Activated CD4-positive, CD25-positive, alpha-beta regulatory T cell treated with anti-CD3 and anti-CD28 coated beads, Interleukin-2, amount 50 U/mL, for 24 hours (primary cell): ENCODE measurements at regions not wholly inside any gene's neighbourhood (a gene's known extent, or its start where the extent isn't known, plus 50 kb on each side); places are given as distances from the start of the nearest gene placed in this dataset.

Experiments
- ATAC-seq, 2 donors: fragments of 150-1000 bp; cut with Tn5 transposase; one replicate each; pipeline ENCODE4 v1.10.0; 2021; ENCODE audit warnings: mild to moderate bottlenecking in 1 of 2, moderate library complexity in 1 of 2

DNA sequence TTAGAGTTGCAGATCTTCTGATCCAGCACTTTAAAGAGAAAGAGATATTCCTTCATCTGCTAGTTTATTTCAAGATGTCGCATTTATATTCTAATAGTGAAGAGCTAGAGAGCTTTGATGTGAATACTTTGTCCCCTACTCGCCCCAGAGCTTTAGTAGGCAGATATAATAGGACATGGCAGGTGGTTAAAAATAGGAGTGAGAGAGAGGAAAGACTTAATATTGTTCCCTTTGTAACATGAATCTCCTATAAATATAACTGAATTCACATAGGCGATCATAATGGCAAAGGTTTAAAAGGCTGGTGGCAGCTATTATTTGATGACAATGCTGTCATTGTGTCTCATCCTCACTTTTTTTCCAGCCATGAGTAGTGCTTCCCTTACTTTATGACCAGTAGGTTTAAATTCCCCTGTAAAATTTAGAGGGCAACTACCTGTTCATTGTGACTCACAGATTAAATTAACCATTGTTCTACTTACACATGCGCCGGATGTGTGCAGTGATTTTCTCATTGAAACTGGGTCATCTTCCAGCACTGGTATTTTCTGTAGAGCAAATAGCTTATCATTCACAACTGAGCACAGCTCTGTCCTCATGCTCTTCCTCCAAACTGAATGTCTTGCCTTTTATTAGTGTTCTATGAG lies 906.7 kb upstream of the CELF2 start:
- ATAC-seq = no peak

DNA sequence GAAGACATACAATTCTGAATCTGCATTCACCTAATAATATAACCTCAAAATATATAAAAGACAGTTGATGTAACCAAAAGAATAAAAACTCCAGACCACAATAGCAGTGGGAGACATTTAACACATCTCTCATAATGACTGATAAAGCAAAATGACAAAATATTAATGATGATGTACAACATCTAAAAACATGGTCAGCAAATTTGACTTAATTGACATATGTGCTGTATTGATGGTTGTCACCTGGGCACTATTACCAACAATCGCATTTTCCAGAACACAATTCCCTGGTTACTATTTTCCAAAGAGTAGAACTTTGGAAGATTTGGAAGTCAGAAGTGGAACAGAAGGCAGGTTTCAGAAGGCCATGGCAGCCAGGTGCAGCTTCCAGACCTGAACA lies 899.5 kb upstream of the CELF2 start:
- ATAC-seq = no peak

DNA sequence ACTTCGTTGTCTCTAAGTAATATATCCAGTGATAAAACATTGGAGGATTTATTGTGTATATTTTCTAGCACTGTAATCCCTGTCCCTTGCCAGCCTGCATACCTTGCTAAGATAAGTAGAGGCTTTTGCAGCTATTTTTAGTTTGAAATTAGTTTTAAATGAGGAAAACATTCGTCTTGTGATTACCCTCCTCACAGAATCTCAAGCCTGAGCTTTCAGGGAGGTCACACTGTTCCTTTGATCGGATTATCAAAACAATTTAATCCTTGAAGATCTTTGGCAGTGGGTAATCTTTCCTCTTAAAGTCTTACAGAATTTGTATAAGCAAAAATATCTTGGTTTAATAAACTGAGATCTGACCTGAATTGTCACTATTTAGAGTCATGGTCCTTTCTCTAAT lies 897.0 kb upstream of the CELF2 start:
- no peak for ATAC-seq

DNA sequence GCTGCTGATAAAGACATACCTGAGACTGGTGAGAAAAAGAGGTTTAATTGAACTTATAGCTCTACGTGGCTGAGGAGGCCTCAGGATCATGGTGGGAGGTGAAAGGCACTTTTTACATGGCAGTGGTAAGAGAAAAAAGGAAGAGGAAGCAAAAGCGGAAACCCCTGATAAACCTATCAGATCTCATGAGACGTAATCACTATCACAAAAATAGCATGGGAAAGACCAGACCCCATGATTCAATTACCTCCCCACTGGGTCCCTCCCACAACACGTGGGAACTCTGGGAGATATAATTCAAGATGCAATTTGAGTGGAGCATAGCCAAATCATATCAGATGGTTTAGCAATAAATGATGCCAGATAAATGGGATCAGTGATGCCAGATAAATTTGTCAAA lies 892.0 kb upstream of the CELF2 start:
- ATAC-seq = no peak

DNA sequence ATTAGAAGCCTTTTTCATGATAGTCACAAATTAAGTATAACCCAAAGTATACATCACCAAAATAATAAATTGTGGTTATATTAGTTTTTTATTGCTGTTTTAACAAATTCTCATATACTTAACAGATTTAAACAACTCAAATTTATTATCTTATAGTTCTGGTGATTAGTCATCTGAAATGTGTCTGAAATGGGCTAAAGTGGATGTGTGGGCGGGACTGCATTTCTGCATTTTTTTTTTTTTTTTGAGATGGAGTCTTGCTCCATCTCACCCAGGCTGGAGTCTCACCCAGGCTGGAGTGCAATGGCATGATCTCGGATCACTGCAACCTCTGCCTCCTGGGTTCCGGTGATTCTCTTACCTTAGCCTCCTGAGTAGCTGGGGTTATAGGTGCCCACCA lies 891.5 kb upstream of the CELF2 start:
- no peak for ATAC-seq

DNA sequence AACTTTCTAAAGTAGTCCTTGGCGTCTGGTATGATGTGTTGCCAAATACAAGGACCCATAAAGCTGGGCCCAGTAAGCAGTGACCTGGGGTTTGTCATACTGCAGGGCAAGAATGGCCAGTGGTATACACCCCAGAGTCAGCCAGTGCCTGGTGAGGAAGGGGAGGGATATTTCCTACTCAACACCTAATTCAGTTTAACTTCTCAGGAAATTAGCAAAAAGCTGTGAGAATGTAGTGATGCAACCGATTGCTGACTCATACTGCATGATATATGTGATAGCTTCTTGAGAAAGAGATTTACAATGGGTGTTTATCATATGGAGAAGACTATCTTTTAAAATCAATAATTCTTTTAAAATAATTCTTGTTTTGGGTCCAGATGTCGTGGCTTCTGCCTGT lies 889.3 kb upstream of the CELF2 start:
- no peak for ATAC-seq

DNA sequence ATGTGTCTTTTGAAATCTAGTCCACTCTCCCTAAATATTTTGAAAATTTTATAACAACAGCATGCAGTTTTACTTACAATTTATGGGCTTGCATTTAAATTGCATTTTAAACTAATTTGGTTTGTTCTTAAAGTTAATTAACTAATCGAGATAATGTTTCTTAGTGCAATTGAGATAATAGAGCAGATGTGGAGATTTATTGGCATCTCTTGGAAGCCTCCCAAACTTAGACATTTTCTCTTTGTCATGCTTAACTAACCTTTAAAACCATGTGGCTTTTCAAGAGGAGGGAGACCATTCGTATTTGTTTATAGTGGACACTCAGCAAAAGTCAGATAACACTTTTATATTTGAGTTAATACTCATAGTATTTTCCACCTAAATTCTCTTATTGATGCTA lies 887.0 kb upstream of the CELF2 start:
- no peak for ATAC-seq

DNA sequence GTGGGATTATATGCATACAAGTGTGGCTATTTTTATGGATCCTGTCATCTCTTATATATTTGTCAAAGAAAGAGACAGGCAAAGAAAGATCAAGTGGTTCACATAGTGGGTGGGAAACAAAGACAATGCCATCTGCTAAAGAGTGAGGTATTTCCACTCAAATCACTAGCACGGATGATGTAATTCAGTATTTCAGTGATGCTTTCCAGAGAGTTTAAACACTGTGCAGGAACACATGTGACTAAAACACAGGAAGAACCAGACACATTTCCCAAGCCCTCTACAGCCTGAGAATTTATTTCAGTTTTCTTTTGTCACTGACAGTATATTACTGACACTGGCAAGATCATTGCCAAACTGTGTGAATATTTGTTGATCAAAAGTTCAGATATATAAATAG lies 885.7 kb upstream of the CELF2 start:
- ATAC-seq = no peak

DNA sequence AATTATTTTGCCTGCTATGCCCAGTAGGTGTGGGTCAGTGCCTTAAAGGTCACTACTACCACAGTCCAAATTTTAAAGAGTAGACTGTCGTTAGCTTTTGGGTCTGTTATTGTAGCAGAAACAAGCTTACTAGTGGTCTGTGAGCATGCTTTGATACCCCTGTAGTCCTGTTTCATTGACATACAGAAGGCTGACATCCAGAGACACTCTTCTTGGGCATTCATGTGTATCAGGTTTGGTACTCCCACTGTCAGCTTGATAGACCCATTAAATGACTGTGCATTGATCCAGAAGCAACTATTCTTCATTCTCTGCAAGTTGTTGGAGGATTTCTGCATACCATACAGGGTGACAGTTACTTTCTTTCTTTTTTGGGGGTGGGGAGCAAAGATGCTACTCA lies 884.4 kb upstream of the CELF2 start:
- no peak for ATAC-seq

DNA sequence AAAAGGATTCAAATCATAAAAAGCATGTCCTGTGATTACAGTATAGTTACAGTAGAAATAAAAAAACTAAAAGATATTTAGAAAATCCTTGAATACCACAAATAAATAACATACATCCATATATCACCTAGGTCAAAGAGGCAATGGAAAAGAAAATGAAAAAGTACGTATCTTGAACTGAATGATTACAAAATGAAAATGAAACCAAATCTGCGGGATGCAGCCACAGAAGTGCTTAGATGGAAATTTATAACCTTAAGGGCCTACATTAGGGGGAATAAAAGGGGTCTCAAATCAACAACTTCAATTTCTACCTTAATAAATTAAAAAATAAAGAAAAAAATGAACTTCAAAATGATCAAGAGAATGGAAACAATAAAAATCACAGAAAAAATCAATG lies 879.0 kb upstream of the CELF2 start:
- no peak for ATAC-seq

DNA sequence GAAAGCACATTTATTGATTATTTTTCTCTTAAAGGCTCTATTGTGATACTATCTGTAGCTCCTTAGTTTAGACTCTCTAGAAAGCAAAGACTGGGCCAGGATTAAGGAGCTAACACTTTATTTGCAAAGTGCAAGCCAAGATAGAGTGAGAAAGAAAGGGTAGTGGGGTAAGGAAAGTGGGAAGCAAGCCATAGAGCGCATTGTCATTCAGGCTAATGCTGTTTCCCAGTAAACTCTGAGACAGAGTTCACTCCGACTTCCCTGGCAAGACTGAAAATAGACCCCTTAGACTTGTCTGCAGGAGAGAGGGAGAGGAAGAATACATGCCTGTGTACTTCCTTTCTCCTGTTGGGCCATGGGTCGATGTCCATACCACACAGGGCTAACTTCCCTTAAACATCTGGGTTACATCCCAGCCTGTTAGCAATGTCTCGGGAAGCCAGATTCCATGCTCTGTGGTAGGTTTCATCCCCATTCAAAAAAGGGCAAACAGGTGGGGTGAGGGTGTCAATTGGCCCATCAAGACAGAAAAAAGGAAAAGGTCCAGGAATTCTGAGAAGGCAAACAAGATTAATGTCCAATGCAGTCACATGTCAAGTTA lies 875.8 kb upstream of the CELF2 start:
- ATAC-seq = no peak

DNA sequence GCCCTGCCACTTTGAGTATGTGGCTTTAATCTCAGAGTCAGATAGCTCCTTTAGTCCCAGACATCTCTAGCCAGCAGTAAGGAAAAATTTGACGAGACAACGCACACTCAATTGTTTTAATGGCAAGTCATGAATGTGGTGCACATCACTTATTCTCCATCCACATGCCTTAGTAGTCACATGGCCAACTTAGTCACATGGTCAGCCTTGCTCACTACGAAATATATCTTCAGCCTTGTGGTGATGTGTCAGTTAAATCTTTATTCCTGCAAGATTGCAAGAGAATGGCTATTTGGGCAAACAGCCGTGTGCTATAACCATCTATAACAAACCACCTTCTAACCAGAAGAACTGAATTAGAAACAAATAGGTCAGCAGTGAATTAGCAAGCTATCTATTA lies 871.1 kb upstream of the CELF2 start:
- ATAC-seq = no peak

DNA sequence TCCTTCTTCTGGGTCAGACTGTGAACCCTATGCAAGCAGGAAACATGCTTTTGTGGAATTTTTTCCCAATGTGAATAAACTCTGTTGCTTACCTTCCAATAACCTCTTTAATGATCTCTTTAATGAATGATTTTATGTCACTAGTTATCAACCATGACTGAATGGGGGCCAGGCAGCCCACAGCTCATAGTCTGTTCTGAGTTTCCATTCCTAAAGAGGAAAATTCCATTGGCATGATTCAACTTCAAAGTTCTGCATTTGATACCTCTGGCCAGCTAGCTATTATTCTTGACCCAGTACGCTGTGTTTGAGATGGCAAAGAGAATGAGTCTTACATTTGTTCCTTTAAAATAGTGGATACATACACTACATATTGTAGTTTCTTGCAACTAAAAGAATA lies 867.8 kb upstream of the CELF2 start:
- ATAC-seq = no peak

DNA sequence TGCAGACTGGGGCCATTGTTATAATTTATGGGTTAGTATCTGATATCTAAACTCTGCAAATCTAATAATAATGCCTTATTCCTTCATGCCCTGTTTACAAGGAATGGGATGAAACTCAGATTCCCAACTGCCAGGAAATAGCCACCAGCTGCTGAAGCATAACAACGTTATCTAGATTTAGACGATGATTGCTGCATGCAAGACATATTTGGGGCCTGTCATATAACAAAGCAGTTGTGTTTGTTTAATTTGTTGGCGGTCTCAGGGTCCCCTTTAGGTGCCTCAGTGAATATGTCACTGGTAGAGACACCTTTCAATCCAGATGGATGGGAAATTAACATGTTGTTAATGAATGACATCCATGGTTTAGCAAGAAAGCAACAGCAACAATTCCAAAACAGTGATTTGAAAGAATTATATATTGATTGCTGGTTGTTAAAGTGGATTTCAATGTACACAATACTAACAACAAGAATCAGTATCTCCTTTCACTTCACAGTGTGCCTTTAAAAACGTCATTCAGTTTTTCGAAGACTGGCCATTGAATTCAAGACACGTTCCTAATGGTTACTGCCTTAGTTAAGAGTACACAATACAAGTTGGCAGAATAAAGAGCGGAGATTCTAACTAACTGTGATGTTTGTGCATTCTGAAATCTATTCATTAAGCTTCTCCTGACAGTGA lies 860.6 kb upstream of the CELF2 start:
- ATAC-seq = no peak

DNA sequence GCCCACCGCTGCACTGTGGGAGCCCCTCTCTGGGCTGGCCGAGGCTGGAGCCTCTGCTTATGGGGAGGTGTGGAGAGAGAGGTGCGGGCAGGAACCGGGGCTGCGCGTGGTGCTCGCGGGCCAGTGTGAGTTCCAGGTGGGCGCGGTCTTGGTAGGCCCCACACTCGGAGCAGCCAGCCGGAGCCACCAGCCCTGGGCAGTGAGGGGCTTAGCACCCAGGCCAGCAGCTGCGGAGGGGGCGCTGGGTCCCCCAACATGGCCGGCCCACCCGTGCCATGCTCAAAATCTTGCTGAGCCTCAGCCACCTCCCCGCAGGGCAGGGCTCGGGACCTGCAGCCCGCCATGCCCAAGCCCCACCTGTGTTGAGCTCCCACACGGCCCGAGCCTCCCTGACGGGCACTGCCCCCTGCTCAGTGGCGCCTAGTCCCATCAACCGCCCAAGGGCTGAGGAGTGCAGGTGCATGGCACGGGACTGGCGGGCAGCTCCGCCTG lies 856.8 kb upstream of the CELF2 start:
- no peak for ATAC-seq

DNA sequence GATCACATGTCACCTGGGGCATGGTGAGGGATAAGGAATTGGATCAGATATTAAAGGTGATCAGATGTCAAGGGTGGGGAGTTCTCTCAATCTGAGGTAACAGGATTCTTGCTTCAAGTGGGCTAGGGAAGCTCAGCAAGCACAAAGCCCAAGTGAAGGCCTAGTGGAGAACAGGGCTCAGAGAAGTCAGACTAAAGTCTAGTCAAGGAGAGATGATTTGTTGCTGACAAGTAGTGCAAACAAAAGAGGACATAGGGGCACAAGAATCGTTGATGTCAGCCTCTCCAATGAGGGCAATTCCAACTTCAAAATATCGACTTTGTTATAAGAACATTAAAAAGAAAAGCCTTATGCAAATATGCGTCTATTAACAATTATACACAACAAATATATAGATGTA lies 852.8 kb upstream of the CELF2 start:
- ATAC-seq = no peak

DNA sequence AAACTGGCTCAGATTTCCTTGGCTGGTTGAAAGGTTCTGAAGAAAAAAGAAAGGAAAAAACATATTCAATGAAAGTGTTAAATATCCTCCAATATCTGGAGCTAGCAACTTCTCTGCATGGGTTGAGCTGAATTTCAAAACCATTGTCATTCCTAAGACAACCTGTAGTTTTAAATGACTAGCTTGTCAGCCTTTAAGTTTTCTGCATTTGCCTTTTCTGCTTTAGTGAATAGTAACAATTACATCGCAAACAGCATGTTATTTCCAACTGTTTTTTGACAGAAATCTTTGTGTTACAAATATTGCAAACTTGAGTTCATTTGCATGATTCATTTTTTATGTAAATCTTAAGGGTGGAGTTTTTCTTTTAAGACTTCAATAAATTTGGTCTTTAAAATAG lies 852.3 kb upstream of the CELF2 start:
- no peak for ATAC-seq

DNA sequence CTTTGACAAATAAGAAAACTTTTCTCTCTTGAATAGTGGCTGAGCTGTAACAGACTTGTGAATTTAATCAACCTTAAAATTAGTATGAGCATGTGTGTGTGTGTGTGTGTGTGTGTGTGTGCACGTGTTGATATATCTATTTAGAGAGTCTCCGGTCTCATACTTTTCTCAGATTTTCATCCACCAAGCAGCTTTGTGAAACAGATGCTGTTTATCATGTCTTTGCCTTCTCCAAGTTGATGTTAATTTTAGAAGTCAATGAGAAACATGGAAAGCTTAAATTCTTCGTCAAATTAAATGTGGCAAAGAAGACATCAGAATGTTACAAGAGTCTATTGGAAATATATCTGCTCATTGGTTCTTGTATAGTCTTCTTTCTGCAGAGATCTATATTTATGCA lies 839.2 kb upstream of the CELF2 start:
- ATAC-seq = no peak

DNA sequence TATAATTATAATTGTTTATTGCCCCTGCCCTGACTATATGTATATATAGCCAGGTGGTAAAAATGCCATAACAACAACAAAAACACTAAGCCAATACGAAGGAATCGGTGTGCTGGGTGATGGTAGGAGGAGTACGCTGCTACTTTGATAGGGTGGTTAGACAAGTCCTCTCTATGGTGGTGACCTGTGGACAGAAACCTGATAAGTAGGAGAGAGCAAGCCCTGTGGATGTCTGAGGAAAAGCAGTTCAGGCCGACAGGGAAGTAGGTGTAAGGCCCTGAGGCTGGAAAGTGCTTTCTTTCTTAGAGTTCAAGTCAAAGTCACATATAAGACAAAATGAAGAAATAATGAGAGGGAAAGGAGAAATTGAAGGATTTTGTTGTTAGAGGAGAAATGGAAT lies 823.8 kb upstream of the CELF2 start:
- ATAC-seq = no peak

DNA sequence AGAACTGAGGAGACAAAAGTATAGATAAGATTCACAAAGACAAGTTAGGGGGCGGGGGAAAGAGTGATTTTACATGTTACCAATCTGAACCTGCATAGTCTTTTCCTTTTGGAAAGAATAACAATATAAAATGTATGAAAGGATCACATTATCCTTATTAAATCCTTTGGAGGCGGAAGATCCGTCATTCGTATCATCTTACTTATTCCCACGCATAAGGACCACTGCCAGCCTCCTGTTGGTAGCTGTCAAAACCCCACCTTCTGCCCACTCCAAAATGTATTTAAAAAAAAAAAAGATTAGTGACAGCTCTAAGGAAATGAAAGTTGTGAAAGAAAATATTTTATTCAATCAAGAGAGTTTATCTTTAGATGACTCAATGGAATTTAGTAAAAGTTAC lies 821.0 kb upstream of the CELF2 start:
- no peak for ATAC-seq

DNA sequence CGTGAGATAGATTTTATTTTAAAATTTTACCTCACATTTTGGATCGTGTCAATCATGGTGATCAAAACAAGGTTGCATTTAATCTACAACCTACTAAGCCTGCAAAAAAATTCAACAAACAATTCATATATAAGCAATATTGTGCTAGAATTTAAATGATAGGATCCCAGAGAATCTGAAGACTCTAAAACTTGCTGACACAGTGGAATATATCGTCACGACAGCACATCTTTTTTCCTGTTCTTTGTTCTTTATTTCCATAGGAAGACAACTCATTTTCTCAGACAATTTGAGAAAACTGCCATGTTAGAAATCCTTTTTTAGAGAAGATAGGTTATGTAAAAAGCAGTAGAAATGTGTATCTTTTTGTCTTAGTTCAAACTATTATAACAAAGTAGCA lies 820.2 kb upstream of the CELF2 start:
- ATAC-seq = no peak

DNA sequence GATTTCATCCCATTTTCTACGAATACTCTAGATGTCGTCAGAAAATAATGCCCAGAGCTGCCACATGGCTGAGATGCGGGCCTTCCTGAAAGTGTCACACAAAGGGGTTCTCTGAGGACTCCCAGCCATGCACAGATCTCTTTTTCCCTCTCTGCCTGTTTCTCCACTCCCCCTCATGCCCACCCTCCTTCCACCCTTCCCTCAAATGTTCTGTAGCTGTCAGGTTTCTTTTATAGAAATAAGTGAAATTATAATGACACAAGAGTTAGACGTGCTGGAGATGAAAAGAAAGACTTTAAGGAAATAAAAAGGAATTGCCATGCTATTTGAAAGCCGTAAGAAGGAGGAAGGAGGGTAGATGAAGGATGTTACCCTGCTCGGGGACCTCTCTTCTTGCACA lies 819.3 kb upstream of the CELF2 start:
- ATAC-seq = no peak

DNA sequence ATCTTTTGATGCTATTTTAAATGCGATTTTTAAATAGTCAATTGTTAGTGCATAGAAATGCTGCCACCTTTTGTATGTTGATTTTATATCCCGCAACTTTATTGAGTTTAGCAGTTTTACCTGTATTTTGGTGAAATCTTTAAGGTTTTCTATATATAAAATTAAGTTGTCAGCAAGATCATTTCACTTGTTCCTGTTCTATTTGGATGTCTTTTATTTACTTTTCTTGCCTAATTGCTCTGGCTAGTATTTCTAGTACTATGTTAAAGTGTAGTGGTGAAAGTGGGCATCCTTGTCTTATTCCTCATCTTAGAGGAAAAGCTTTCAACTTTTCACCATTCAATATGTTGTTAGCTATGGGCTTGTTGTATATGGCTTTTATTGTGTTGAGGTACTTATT lies 813.3 kb upstream of the CELF2 start:
- ATAC-seq = no peak

DNA sequence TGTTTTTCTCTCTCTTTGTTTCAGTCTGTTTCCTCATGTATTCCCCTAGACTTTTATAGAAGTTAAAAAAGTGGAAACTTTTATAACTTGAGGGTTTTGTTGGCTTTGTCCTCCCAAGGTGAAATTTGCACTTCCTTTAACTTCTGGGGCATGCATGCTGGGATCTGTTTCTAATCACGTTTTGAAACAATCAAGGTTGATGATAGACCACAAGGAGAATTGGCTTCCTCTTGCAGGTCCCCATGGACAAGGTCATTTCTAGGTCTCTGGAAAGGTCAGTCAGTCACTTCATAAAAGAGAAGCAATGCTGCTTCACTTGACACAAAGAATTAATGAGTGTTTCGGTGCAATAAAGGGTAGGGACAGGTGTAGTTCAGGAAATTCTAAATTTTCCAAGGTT lies 811.8 kb upstream of the CELF2 start:
- no peak for ATAC-seq

DNA sequence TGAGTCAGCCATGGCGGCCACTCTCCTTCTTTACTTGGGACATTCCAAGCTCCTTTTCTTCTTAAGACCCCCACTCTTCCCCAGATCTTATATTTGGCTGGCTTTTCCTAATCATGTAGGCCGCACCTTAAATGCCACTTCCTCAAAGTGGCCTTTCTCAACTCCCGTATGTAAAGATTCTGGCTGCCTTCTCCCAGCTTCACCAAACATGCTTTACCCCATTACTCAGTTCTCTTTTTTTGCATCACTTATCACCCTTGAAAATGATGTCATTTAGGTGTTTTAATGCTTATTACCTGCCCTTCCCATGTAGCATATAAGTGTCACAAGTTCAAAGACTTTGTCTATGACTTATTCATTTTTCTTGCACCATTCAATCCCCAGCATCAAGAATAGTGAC lies 810.1 kb upstream of the CELF2 start:
- ATAC-seq = no peak
